ENCODE measurements at regions not wholly inside any gene's neighbourhood (a gene's known extent, or its start where the extent isn't known, plus 50 kb on each side); places are given as distances from the start of the nearest gene placed in this dataset.

DNA sequence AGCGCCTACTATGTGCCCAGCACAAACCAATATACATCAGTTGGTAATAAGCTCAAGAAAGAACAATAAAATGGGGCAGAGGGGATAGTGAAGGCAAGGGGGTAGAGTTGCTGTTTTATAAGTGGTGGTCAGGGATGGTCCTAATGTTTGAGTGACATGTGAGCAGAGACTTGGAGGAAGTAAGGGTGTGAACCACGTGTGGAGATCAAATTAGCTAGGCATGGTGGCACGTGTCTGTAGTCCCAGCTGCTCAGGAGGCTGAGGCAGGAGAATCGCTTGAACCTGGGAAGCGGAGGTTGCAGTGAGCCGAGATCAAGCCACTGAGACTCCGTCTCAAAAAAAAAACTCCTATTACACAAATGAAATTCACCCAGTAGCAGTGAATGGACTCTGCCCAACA lies 56.5 kb downstream of the IRX6 start:
- peaks cover 13% of the 10 kb centered on the region for H3K27me3 ChIP-seq
- H3K36me3 ChIP-seq: no peaks in the 10 kb centered on the region
- DNase-seq: no peak
- H3K4me3 ChIP-seq: no peak overlapping the region
- H3K9me3 ChIP-seq: no peaks in the 10 kb centered on the region

DNA sequence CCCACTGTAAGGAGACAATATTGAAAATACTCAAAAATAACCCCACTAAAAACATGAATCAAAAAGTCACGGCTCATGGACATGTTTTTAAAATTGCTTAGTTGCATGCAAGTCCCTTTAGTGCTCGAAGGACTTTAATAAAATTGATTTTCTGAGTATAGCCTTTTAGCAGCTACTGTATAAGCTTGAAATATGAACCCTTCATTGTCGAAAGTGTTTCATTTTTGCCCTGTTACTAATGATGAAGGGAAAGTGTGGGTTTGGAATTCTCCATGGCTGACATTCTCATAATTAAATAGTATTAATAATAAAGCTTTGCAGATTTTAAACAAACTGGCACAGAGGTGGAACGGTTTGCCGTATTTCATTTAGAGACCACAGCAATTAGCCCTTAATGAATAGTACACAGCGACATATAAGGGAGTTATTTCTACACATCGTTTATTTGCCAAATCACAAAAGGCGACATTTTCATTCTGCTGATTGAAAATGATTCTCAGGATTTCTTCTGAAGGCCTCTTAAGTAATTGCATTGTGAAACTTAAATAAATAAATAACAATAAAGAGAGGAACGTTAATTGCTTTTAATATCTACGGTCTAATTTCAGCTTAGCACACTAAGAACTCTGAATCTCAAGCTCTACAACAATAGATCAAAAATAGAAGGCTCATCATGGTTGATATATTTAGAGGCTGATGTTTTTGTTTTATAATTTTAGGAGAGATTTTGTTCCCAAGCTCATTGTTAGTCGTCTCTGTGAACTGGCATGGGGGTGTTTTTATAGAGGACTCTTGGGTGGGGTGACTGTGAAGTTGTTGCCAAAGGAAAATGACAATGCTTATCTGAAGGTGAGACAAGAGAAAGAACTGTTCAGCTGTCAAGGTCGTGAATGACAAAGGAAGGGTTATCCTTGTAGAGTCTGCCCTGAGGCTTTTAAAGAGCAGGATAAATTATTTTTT lies 60.6 kb downstream of the IRX6 start:
- no peaks in the 10 kb centered on the region for H3K9me3 ChIP-seq
- peaks cover 8% of the 10 kb centered on the region; the same call in 1 of the 2 replicates for H3K27me3 ChIP-seq
- H3K36me3 ChIP-seq: no peaks in the 10 kb centered on the region
- no peak overlapping the region for H3K4me3 ChIP-seq
- no peak for DNase-seq

DNA sequence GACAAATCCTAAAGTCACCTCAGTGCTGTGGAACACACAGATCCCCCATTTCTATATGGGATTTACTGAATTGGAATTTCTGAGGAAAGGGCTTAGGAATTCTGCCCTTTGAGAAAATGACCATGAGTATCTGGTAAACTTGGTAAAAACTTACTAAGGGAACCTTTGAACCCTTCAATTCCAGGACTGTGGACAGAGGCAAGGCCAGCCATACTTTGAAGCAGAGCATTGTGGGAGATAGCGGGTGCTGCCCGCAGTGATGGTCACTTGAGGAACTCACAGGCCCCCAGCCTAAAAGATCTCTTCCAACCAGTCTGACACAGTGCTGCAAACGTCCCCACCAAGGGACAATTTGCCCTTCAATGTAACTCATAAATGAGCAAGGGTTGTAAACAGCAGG lies 61.4 kb downstream of the IRX6 start:
- Histone ChIP-seq H3K36me3 (no peaks in the 10 kb centered on the region), H3K4me3 (no peak overlapping the region), H3K9me3 (no peaks in the 10 kb centered on the region), H3K27me3 (peaks cover 6% of the 10 kb centered on the region; the same call in 1 of the 2 replicates)
- DNase-seq: no peak

DNA sequence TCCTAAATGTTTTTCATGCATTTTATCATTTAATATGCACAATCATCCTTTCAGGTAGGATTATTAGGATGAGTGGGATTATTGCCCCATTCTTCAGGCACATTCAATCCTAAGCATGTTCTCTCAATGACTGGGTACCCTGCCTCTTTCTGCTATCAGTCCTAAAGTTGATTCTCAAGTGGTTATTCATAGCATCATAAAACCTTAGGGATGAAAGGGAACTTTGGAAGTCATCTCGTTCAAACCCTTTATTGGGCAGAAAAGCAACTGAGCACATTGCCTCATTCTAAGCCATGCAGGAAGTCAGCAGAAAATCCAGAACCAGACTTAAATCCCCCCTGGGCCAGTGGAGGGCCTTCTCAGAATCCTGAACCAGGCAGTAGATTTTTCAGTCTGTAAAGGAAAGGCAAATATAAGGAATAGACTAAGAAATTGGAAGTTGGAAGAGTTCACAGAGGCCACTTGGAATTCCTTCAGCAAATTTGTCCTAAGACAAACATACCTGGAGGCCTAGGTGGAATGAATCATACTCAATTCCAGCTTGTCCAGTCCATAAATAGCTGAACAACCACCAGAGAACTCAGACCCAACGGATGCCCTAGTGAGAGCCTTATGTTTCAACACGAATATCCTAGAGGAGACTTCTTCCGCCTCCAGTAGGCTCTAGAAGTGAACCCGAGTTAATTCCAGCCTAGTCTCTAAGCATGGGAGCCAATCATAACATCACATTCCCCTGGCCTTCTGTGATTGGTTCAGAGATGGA lies 62.7 kb downstream of the IRX6 start:
- H3K4me3 ChIP-seq: no peak overlapping the region
- no peaks in the 10 kb centered on the region for H3K36me3 ChIP-seq
- no peaks in the 10 kb centered on the region; the same call in 1 of the 2 replicates for H3K27me3 ChIP-seq
- H3K9me3 ChIP-seq: no peaks in the 10 kb centered on the region
- no peak for DNase-seq

DNA sequence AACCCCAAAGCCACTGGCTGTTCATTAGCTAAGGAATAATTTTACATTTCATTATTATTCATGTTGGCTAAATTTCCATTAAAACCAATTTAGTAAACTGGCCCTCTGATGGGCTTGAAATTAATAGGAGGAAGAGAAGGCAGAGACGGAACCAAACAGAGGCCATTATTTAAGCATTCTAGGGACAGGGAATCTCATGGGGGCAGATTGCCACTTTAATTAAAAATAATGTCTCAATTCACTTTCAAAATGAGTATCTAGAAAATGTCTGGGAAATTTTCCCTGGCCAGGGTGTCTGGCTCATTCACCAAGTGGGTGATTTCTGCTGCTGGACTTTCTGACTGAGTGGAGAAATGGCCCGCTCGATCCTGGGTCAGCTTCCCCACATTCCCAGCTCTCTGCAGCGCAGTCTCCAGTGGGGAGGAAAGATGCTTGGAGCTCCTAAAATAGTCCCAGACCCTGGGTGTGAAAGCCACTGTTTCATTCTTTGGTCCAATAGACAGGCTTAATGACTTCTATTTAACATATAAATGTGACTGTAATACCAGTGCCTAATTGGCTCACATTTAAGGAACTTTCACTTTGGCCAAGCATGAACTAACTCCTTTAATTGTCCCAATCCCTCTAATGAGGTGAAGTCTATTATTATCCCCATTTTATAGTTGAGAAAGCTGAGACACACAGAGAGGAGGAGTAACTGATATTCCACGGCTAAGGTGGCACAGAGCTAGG lies 64.3 kb downstream of the IRX6 start:
- Histone ChIP-seq H3K4me3 (no peak overlapping the region), H3K9me3 (no peaks in the 10 kb centered on the region; the same call in 1 of the 2 replicates), H3K36me3 (no peaks in the 10 kb centered on the region), H3K27me3 (no peaks in the 10 kb centered on the region; the same call in 1 of the 2 replicates)
- no peak for DNase-seq

DNA sequence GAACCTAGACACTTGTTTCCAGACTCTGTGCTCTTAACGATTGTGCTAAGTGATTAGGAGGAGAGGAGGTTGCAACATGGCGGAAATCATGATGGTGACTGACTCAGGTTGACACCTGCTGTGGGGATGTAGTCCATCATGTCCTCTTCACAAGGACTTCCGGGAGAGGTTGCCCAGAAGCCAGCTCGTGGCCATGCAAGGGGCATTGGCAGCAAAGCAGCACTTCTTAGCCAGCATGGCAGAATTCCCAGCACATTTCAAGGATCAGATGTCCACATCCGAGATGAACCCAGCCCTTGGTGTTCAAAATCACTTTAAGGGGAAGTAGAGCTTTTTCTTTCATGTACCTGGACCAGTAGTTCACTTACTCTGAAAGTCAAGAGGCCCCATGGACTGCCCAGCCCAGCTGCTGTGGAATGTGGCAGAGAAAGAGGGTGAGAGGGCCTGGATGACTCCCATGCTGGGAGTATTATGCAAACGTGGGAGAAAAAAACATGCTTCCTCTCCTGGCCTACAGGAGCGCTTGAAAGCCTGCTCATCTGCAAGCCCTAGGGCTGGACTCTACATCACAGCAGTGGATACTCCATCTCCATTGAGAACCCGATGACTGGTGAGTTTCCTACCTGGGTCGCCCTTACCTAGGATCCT lies 65.5 kb downstream of the IRX6 start:
- H3K36me3 ChIP-seq: no peaks in the 10 kb centered on the region
- DNase-seq: peak; percentile 69
- H3K27me3 ChIP-seq: no peaks in the 10 kb centered on the region; the same call in 1 of the 2 replicates
- no peaks in the 10 kb centered on the region; the same call in 1 of the 2 replicates for H3K9me3 ChIP-seq
- no peak overlapping the region for H3K4me3 ChIP-seq

DNA sequence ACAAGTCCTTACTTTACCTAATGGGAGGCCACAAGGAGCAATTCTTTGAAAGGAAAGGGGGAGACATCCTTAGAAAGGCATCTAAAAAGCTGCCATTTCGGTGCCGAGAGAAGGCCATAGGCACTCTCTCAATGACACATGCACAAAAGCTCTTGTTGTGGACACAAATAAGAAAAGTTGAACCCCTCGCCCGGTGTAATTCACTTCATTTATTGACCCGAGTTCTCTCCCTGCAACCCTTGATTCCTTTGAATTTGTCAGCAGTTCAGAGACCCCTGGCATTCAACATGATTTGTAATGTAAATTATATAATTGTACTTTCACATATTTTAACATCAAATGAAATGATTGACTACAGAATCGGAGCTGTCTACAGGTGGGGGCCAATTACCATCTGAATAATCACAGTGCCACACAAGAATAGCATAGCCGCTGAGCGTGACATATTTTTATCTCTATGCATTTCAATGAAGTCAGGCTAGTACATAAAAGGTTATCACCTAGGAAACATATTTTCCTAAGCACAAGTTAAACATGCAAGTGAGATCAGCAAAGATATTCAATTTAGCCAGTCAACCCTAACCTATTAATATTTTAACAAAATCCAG lies 66.7 kb downstream of the IRX6 start:
- H3K4me3 ChIP-seq: no peak overlapping the region

DNA sequence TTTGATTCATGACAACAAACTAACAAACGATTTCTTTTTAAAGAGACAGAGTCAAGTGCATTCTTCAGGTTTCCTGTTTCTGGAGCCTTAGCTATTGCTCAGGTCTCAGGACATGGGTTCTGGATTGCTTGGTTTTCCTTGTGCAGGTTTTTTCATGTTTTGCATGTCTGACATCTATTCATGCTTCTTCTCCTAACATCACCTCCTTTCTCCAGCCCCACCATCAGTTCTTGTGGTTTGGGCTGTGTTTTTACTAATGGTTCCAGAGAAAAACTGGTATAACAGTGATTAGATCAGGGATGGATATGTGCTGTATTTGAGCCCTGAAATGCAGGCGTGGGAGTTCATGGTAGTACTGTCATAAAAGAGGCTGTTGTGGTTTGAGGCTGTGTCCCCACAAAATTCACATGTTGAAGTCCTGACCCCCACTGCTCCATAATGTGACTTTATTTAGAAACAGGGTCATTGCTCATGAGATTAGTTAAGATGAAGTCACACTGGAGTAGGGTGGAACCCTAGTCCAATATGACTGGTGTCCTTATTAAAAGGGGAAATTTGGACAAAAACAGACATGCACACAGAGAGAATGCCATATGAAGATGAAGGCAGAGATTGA lies 67.9 kb downstream of the IRX6 start:
- H3K9me3 ChIP-seq: no peaks in the 10 kb centered on the region; the same call in 1 of the 2 replicates
- DNase-seq: no peak
- H3K36me3 ChIP-seq: no peaks in the 10 kb centered on the region
- no peaks in the 10 kb centered on the region for H3K27me3 ChIP-seq
- H3K4me3 ChIP-seq: no peak overlapping the region

More for the DNA sequence above, 66.7 kb downstream of the IRX6 start:
- Histone ChIP-seq H3K27me3 (no peaks in the 10 kb centered on the region), H3K9me3 (no peaks in the 10 kb centered on the region; the same call in 1 of the 2 replicates), H3K36me3 (no peaks in the 10 kb centered on the region)
- DNase-seq: no peak

DNA sequence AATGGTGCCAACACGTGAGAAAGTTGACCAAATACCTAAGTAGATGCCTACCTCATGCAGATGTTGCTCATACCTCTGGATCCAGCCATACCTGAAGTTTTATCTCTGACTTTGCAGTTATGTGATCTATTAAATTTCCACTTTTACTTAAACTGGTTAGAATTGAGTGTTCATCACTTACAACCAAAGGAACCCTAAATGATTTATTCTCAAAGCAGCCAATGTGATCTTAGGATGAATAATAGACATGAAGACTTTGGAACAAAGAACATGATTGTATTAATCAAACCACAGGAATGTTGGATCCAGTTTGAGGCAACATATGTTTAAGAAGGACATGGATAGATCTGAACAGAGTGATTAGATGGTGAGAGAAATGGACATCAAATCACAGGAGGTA lies 68.7 kb downstream of the IRX6 start:
- DNase-seq: no peak
- H3K4me3 ChIP-seq: no peak overlapping the region

DNA sequence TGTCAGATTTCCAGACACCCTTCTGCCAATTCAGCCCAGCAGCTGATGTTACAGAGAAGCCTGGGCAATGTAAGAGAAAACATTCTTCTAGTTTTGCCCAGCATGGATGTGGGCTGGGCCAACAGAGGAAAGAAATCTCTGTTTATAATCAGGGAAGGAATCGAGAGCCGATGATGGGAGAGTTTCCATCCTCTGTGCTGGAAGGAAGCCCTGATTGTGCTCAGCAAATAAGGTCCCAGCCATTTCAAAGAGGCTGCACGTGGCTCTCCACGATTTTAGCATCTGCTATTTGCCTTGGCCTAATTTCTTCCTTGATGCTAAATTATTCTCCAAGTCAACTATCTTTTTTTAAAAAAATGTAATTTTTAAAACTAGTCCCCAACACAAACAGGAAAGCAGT lies 70.0 kb downstream of the IRX6 start:
- DNase-seq: no peak
- Histone ChIP-seq H3K9me3 (no peaks in the 10 kb centered on the region; the same call in 1 of the 2 replicates), H3K36me3 (no peaks in the 10 kb centered on the region), H3K27me3 (no peaks in the 10 kb centered on the region; the same call in 1 of the 2 replicates), H3K4me3 (no peak overlapping the region)

More for the DNA sequence above, 68.7 kb downstream of the IRX6 start:
- Histone ChIP-seq H3K36me3 (no peaks in the 10 kb centered on the region), H3K27me3 (no peaks in the 10 kb centered on the region), H3K9me3 (no peaks in the 10 kb centered on the region; the same call in 1 of the 2 replicates)

DNA sequence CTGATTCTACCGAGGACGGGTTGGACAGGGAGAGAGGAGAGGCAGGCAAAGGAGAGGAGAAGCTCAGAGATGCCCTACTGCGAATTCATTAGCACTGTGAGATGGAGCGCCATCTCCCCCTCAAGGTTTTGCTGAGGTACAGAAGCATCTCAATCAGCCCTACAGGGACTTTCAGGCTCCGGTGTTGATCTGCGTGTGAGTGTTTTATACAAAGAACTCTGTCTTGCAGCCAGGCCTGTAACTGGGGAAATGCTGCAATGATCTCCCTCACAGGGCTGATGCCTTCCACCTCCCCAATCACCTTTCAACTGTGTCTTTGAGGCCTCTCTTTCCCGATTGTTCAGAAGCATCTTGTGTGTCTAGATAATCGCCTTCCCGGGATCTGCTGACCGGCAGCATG lies 74.8 kb downstream of the IRX6 start:
- Histone ChIP-seq H3K36me3 (no peaks in the 10 kb centered on the region), H3K27me3 (peaks cover 3% of the 10 kb centered on the region)
- DNase-seq: no peak

DNA sequence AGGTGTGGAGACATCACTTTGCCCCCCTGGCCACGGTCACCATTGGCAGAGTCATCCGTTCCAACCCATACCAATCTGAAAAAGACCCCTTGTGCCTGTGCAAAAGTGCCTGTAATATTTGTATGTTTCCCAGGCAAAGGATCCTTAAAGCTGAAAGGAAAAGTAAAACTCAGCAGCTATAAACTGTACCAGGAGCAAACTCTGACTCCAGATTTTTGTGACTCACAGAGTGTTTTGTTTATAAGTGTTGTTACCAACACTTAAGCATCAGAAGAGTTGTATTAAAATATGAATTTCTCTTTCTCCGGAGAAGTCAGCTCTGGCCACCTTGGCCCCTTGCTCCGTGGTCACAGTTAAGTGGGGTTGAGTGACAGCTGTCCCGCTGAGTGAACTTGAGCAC lies 75.9 kb downstream of the IRX6 start:
- no peaks in the 10 kb centered on the region for H3K36me3 ChIP-seq
- DNase-seq: no peak

More for the DNA sequence above, 74.8 kb downstream of the IRX6 start:
- no peak overlapping the region for H3K4me3 ChIP-seq
- H3K9me3 ChIP-seq: no peaks in the 10 kb centered on the region

DNA sequence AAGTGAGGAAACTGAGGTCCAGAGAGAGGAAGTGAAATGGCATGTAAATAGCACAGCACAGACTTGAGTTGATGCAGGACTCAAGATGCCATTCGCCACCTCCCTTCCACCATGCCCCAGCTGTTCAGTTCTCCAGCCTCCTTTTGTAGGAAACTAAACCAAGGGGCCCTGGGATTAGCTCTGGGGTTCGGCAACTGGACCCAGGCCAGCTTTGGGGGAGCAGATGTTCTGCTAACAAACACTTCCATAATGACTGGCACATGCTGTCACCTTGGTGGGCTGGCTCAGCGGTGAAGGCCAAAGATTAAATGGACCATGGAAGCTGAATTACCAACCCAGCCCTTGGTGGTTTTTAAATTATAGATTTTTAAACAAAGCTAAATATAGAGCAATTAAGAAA lies 77.0 kb downstream of the IRX6 start:
- no peak for DNase-seq
- peaks cover 13% of the 10 kb centered on the region for H3K27me3 ChIP-seq
- H3K9me3 ChIP-seq: no peaks in the 10 kb centered on the region
- no peak overlapping the region for H3K4me3 ChIP-seq
- no peaks in the 10 kb centered on the region for H3K36me3 ChIP-seq

More for the DNA sequence above, 75.9 kb downstream of the IRX6 start:
- Histone ChIP-seq H3K27me3 (peaks cover 13% of the 10 kb centered on the region), H3K9me3 (no peaks in the 10 kb centered on the region), H3K4me3 (no peak overlapping the region)

DNA sequence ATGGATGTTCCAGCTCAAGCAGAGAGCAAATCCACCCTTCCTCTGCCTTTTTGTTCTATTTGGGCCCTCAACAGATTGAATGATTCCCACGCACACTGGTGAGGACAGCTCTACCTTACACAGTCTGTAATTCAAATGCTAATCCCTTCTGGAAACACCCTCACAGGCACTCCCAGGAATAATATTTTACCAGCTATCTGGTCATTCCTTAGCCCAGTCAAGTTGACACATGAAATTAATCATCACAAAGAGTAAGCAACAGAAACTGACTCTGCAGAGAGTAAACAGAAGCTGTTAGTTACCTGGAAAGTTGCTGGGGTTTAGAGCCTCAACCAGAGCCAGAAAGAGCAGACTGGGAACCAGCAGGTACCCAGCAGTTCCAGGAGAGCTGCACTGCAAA lies 75.5 kb upstream of the MMP2 start:
- H3K9me3 ChIP-seq: no peaks in the 10 kb centered on the region
- no peaks in the 10 kb centered on the region for H3K36me3 ChIP-seq
- peaks cover 13% of the 10 kb centered on the region for H3K27me3 ChIP-seq
- H3K4me3 ChIP-seq: no peak overlapping the region
- no peak for DNase-seq

DNA sequence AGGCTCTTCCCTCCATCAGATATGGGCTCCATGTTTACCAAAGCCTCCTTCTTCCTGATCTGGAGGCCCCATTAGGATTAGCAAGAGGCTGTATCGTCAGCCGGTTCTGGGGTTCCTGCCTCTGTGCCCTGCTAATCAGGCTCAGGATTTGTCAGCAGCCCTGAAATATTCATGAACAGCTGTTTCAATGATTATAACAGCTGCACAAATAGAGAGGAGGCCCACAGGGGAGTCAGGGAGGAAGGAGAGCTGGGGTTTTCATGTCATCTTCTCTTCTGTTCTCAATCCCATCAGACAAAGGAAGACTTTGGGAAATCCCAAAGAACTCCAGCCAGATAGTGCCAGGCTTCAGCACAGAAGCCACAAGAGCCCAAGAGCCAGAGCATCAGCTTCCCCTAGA lies 72.3 kb upstream of the MMP2 start:
- no peak for DNase-seq
- H3K9me3 ChIP-seq: no peaks in the 10 kb centered on the region
- H3K27me3 ChIP-seq: peaks cover 15% of the 10 kb centered on the region
- H3K36me3 ChIP-seq: no peaks in the 10 kb centered on the region
- no peak overlapping the region for H3K4me3 ChIP-seq
